Limb (tissue), 2 donors: ENCODE measurements at regions not wholly inside any gene's neighbourhood (a gene's known extent, or its start where the extent isn't known, plus 50 kb on each side); places are given as distances from the start of the nearest gene placed in this dataset.

ENCODE experiments used
- DNase-seq, 2 donors: peaks; one replicate each; pipeline ENCODE4 v3.0.0-alpha.2; 2016; ENCODE audit errors: extremely low spot score in 2 of 2

DNA sequence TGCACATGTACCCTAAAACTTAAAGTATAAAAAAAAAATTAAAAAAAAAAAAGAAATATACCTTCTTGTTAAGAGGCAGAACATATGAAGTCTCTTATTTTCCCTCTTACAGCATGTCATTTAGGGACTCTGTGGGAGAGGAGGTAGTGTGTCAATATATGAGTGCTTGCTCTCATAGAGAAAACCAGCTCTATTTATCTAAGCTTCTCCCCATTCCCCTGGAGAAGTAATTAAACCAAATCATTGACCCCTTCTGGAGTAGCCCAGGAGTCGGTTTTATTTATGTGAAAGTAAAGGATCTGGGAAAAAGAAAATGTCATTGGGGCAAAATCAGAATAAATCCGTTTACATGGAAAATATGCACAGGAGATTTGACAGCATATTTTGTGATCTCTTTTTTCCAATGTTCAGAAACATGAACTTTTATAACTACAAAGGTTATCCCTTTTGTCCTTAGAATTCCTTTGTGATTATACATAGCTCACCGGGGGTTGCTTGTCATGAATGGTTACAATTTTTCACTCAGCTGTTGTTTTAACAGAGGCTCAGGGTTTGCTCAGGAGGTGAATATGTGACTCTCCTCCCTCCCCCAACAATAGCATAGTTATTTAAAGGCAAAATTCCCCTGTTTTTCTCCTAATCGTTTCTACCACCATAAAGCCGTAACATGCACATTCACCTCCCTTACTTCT is 114.5 kb upstream of the C1orf21 start:
- no peak for DNase-seq

- DNase-seq: no peak
Observed at GRCh38 chr1:184276416-184276815, 110.4 kb upstream of the C1orf21 start.

DNA sequence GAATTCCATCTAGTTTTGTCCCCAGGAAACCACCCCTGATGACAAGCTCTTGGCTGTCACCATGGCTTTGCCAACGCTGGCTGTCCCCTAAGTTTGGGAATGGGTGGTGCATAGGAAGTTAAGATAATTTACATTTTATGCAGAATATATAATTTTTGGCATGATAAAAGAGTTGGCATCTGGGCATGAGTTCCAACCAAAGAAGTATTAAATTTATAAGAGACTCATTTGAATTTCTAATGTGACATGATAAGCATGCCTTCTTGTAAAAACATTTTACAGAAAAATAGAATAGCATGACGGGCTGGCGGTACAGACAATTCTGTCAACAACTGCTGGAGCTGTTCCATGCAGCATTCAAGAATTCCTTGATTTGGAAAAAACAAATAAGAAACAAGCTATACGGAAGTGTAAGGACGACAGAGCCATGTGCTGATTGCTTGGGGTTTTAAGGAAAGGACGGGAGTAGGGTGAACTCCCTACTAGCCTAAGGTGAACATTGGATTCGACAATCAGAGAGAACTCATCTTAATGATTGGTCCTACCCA is 106.8 kb upstream of the C1orf21 start:
- DNase-seq: no peak

DNA sequence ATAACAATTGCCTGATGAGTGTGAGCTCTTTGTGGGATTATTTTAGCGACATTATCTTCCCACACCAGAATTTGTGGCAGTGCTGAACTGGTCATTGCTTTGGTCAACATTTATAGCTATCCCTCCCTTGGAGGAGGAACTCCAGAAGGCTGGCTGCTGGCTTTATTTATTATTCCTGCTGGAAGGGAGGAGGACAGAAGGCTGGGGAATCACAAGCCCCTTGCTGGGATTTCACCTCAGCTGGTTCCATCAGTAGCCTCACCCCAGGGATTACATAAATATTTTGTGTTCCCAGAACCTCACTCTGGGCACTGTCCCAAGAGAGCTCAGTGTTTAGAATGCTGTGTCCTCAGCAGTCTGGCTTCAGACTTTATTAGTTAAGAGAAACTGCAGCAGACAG is 102.8 kb upstream of the C1orf21 start:
- DNase-seq: no peak

DNA sequence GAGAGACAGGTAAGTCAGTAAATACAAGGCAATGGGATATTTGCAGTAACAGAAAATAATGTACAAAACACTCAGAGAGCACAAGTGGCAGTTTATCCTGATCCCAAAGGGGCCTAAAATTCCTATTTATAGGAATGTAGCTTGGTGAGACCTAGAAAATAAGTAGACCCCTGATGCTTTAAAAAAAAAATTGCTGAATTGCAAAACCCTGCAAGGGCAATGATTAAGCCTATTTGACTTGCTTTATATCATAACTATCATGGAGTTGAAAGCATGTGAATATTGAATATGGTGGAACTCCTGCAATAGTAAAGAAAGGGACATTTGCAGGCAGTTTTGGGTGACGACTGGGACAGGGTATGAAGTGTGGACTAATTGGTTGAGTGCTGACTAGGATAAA is 101.9 kb upstream of the C1orf21 start:
- DNase-seq: no peak

- no peak for DNase-seq
Observed at GRCh38 chr1:184285401-184286087, 101.3 kb upstream of the C1orf21 start.

DNA sequence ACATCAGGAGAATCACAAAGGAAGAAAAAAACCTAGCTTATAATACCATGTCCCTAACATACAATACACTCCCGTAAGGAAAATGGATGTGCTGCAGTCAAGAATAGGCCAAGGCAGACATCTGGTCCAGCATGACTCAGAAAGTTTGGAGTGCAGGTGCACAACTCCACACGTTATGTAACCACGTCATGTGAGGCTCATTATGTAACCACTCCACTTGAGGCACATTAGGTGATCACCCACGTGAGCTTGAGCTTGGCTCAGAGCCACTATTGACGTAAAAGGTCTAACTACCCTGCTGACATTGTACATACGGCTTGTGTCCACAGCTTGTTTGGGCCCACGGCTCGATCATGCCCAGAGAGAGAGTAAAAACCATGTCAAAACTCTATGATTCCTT is 99.8 kb upstream of the C1orf21 start:
- no peak for DNase-seq

DNA sequence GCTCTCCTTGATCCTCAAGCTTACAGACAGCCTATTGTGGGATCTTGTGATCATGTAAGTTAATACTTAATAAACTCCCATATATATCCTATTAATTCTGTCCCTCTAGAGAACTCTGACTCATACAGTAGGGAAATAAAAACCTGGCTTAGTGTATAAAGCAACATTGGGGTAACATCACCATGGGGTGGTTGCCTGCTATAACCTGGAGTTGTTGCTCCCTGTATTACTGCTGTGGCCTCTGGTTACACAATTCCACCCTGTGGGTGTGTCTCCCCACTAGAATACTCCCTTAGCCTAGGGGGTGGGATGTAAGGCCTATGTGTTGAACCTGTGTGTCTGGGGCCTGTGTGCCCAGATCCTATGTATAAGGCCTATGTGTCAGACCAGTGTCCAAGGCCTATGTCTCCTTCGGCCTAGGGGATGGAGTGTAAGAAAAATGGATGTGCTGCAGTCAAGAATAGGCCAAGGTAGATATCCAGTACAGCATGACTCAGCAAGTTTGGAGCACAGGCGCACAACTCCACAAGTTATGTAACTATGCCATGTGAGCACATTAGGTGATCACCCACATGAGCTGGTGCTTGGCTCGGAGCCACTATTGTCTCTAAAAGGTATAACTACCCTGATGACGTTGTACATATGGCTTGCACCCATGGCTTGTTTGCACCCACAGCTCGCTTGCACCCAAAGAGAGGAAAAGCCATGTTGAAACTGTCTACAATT is 96.8 kb upstream of the C1orf21 start:
- no peak for DNase-seq

- no peak for DNase-seq
Observed at GRCh38 chr1:184291701-184292100, 95.1 kb upstream of the C1orf21 start.

DNA sequence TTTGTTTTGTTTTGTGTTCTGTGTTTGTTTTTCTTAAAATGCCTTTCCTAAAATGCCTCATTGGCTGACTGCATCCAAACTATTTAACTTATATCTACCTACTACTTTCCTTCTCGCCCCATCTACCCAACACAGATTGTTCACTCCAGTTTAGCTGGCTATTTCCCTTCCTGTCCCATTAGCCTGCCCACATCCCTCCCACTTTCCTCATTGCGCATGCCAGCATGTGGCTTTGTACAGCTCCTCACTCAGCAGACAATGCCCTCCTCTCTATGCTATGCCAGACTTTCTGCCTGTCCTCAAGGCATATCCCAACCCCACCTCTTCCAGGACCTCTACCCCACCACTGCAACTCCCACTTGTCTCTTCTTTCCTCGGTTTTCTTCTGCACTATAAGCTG is 94.7 kb upstream of the C1orf21 start:
- no peak for DNase-seq

DNA sequence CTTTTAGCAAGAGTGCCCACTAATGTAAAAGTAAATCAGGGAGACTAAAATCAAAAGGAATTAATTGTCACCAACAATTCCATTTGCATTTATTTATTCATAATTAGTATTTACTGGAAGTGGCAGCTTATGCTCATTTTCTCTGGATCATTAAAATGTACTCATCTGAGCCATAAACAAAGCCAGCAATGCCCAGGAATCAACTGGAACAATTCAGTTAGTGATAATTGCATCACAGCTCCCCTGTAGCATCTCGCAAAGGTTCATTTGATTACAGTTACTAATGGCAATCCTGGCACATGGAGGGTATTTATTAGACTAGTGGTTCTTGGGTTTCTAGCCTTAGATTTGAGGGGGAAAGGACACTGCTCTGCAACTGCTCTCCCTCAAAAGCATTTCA is 92.7 kb upstream of the C1orf21 start:
- DNase-seq: no peak

GRCh38 chr1:184296466-184297243 is 90.2 kb upstream of the C1orf21 start:
- peak; percentile 63 to 88 for DNase-seq

- no peak for DNase-seq
Observed at GRCh38 chr1:184297244-184297750, 89.5 kb upstream of the C1orf21 start.

DNA sequence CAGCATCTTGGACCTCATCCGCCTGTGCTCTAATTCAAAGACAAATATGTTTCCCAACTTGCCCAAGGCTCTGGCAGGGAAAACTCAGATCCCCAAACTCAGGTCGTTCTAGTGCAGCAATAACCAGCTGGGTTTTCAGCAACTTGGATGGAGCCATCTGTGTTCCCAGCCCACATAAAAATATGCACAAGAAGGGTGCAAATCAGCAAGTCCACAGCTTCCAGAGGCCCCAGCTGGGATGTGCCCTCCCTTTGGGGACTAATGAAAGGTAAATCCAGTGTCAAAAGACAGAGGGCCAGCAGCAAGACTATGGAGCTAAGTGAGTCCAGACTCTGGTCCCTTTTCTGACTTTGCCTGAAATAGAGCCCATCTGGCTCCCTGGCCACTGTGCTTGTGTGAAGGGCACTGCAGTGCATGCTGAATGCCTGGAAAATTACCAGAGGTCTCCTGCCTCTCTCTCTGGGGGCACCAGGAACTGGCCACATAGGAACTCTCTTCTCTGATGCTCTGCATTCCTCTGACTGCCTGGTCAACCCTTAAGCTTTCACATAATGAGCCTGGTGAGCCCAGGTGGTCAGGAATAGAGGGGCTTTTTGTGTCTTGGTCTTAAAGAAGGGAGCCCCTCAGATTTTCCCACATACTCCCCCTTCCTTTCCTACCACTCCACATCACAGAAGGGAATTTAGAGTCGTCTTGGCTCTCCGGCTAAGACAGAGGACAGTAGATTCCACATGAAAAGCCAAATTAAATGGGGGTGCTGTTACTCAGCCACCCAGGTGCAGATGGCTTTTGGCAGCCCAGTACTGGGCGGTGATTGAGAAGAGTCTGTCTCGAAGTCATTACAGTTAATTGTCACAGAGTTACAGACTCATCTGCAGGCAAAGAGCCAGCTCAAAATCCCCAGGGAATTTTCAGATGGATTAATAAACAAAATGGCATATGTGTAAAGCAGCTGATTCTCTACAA is 88.1 kb upstream of the C1orf21 start:
- DNase-seq: no peak

DNA sequence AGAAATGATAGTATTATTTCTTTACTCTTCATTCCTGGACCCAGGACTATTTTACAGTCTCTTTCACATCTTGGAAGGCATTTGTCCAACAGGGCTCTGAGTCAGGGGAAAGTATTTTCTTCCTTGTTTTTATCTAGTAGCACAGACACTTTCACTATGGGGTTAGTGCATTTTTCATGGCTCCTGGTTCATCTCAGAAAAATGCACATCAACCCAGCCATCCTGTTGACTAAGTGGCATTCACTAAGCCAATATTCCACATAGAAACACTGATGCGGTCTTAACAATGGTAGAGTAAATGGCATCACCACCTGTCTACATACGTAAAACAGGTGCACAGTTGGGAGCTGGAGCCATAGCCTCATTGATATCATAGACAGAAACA is 87.4 kb upstream of the C1orf21 start:
- DNase-seq: no peak

GRCh38 chr1:184299796-184300195 is 87.0 kb upstream of the C1orf21 start:
- DNase-seq: no peak

GRCh38 chr1:184300446-184300845 is 86.4 kb upstream of the C1orf21 start:
- no peak for DNase-seq

- no peak for DNase-seq
Observed at GRCh38 chr1:184301227-184301626, 85.6 kb upstream of the C1orf21 start.

DNA sequence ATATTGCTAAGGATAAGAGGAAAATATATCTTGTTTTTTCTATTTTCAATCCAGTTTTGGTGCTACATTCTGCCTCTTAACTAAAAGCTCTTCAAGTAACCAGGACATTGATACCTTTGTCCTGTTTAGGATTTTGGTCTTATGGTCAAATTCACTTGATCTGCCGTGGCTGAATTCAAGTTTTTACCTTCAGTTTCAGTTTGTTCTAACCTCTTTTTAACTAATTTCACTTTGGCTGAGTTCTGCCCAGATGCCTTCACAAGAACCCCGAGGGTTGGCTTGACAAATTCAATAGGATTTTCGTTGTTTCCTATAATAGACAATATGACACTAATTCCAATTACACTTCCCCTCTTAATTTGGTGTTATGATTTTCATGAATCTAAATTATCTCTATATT is 84.5 kb upstream of the C1orf21 start:
- DNase-seq: no peak

DNA sequence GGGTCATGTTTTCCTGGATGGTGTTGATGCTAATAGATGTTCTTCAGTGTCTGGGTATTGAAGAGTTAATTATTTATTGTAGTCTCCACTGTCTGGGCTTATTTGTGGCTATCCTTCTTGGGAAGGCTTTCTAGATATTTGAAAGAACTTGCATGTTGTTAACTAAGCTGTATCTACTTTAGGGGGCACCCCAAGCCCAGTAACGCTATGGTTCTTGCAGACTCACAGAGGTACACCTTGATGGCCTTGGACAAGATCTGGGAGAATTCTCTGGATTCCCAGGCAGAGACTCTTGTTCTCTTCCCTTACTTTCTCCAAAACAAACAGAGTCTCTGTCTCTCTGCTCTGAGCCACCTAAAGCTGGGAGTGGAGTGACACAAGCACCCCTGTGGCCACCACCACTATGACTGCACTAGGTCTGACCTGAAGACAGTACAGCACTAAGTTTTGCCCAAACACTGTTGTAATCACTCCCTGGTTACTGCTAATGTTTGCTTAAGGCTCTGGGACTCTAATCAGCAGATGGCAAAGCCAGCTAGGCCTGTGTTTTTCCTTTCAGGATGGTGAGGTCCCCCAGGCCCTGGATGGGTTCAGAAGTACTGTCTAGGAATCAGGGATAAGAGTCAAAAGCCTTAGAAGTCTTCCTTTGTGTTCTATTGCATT is 76.5 kb upstream of the C1orf21 start:
- no peak for DNase-seq
